NCI-H2196 (cell line): ENCODE measurements at regions not wholly inside any gene's neighbourhood (a gene's known extent, or its start where the extent isn't known, plus 50 kb on each side); places are given as distances from the start of the nearest gene placed in this dataset.

ENCODE experiments used
- DNase-seq: peaks from one replicate; lab custom pipeline; 2025; ENCODE audit not compliant: unreplicated experiment; lab: John Stamatoyannopoulos, UW

GRCh38 chr2:209344349-209344748 lies 79.5 kb upstream of the MAP2 start:
- no peak for DNase-seq

DNA sequence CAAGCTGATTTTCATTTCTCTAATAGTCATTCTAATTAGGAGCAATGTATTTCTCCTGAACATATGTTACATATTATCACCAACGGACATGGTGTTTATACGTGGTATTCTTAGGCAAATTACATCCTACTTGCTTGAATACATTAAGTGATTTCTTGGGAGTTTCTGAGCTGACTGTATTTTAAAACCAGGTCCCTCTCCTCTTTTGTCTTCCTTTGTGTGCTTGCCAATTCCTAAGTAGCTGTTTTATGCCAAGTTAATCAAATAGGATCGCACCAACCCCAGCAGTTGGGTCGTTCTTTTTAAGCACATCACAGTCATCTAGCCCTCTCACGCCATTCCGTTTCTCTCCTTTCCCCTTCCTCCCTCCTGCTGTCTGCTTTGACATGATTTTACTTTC lies 75.4 kb upstream of the MAP2 start:
- DNase-seq = no peak

DNA sequence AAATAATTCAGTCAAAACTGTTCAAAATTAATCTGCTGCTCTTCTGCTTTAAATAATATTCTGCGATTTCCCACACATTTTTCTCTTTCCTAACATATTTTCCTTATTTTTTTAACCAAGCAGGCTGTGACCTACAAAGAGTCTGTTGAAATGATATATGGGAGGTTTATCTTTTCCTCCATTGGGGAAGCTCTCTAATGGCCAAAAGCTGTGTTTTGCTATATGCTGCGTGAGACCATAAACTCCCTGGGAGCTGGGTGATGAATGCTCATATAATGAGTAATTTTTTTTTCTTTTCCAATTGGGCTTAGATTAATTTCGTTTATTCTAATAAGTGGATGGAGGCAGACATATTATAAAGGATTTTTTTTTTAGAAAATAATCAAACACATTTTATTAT lies 72.2 kb upstream of the MAP2 start:
- DNase-seq = no peak

DNA sequence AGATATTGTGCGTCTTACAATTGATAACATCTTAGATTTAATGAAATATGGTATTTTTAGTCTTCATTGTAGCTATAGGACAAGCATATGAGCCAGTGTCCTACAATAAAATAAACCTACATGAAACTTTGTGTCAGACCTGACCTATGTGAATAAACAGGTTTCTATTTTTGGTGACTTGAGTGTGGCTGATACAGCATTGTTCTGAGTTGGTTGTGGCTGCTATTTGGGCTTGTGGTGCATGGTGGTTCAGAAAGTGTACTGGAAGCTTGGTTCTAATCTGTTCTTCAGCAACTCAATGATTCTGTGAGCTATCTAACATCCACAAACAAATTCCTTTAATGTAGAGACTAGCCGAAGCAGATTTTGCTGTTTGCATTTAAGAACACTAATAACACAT lies 64.9 kb upstream of the MAP2 start:
- no peak for DNase-seq

- no peak for DNase-seq
Observed at GRCh38 chr2:209367075-209367747, 56.6 kb upstream of the MAP2 start.

- no peak for DNase-seq
Observed at GRCh38 chr2:209368406-209368805, 55.4 kb upstream of the MAP2 start.

DNA sequence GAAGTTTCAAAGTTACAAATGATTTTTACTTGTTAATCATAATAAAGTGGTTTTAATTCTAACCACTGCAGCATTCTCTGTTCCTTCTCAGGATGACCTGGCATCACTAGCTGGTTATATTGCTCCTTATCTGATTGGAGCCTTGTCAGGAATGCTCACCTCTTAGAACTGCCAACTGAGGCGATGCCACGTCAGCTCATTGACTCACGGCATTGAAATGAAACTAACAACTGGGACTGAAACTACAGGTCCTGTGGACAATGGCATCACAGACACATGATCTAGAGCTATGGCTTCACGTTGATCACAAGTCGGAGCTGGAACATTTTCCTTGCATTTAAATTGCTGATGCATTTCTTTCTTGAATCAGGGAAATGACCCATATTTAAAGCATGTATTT lies 54.9 kb upstream of the MAP2 start:
- peak; percentile 87 for DNase-seq

- DNase-seq = no peak
Observed at GRCh38 chr2:209369656-209370055, 54.2 kb upstream of the MAP2 start.

DNA sequence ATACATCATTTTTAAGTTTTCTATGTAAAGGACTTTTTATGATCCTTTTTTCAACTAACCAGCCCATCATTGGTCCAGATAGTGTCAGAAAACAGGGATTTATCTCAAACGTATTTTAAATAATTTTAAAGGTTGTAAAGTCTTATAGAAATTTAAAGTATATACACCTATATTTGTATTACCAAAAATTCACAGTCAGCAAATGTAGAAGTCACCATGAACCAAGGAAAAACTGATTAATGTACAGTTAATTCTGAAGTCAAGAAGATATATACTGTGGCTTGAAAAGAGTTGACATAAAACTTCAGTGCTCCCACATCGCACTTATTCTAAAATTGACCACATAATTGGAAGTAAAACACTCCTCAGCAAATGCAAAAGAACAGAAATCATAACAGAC lies 52.4 kb upstream of the MAP2 start:
- no peak for DNase-seq
